H1 (cell line): ENCODE measurements at regions not wholly inside any gene's neighbourhood (a gene's known extent, or its start where the extent isn't known, plus 50 kb on each side); places are given as distances from the start of the nearest gene placed in this dataset.
A peak's percentile ranks its signal among the peaks of the same experiment; 100 is the strongest.

ENCODE experiments used
- CTCF ChIA-PET: fragments of 300-600 bp; sonication (Branson Sonifier 250); formaldehyde crosslinking; loops from one replicate; lab custom pipeline; 2021; ENCODE audit not compliant: partially characterized antibody; lab: Charles Lee
- POLR2A ChIA-PET: fragments of 300-600 bp; sonication (Branson Sonifier 250); formaldehyde crosslinking; loops from one replicate; lab custom pipeline; 2021; ENCODE audit warnings: inconsistent platforms; ENCODE audit not compliant: partially characterized antibody; lab: Charles Lee
- DNase-seq, 2 experiments: peaks; one replicate each; pipeline versions ENCODE4 v3.0.0 to v3.0.0-alpha.2; 2010 to 2022; ENCODE audit warnings: low spot score in 2 of 2, low read depth in 1 of 2, mixed read lengths in 1 of 2
- FAIRE-seq: peaks from 2 replicates; lab custom pipeline; 2011; peaks lifted over from hg19 to GRCh38; lab: Jason Lieb, UNC
- H2AFZ ChIP-seq: 2 replicates; pipeline ENCODE4 v1.8.1; 2012; ENCODE audit warnings: low read length, inconsistent platforms
- H2AK5ac ChIP-seq: 2 replicates; pipeline ENCODE4 v1.6.1; 2013; ENCODE audit warnings: low read depth, low read length
- H2BK120ac ChIP-seq: replicated peaks from 2 replicates; pipeline ENCODE3; 2013; ENCODE audit warnings: low read depth, low read length, inconsistent platforms
- H2BK12ac ChIP-seq: 2 replicates; pipeline ENCODE4 v1.6.1; 2013; ENCODE audit warnings: low read depth, low read length
- H2BK15ac ChIP-seq: 2 replicates; pipeline ENCODE4 v1.6.1; 2013; ENCODE audit warnings: low read length
- H2BK20ac ChIP-seq: 2 replicates; pipeline ENCODE4 v1.6.1; 2013; ENCODE audit warnings: low read length
- H2BK5ac ChIP-seq: 2 replicates; pipeline ENCODE4 v1.6.1; 2013; ENCODE audit warnings: low read depth, low read length
- H3K14ac ChIP-seq: 2 replicates; pipeline ENCODE4 v1.6.1; 2013; ENCODE audit warnings: inconsistent platforms; ENCODE audit not compliant: insufficient read length
- H3K18ac ChIP-seq: 2 replicates; pipeline ENCODE4 v1.6.1; 2013; ENCODE audit warnings: low read length; ENCODE audit errors: extremely low read depth
- H3K23ac ChIP-seq: 2 replicates; pipeline ENCODE4 v1.6.1; 2013; ENCODE audit warnings: inconsistent platforms; ENCODE audit not compliant: insufficient read length
- H3K23me2 ChIP-seq: 2 replicates; pipeline ENCODE4 v1.6.1; 2013; ENCODE audit warnings: low read depth, low read length
- H3K27ac ChIP-seq: 2 replicates; pipeline ENCODE4 v1.6.1; 2011; ENCODE audit warnings: low read depth, low read length, inconsistent platforms
- H3K27me3 ChIP-seq, 4 experiments: replicated peaks in 1 of 4; 1 replicate in 1 of 4; 2 replicates in 3 of 4; pipeline versions ENCODE4 v1.6.1 to v1.8.1; 2011 to 2013; ENCODE audit warnings: low read length in 3 of 4, mild to moderate bottlenecking in 3 of 4, inconsistent platforms in 2 of 4, mixed read lengths in 2 of 4, moderate library complexity in 1 of 4; ENCODE audit not compliant: control insufficient read depth in 3 of 4, insufficient read depth in 3 of 4; ENCODE audit errors: extremely low read depth in 1 of 4
- H3K36me3 ChIP-seq, 4 experiments: 2 replicates each; pipeline versions ENCODE4 v1.6.1 to v1.8.1; 2011 to 2013; ENCODE audit warnings: mild to moderate bottlenecking in 4 of 4, low read length in 3 of 4, moderate library complexity in 2 of 4, control low read depth in 1 of 4, inconsistent platforms in 1 of 4; ENCODE audit not compliant: insufficient read depth in 4 of 4, control insufficient read depth in 2 of 4
- H3K4ac ChIP-seq: replicated peaks from 2 replicates; pipeline ENCODE3; 2013; ENCODE audit warnings: low read length, low read depth, mixed read lengths, inconsistent platforms; ENCODE audit not compliant: insufficient read length
- H3K4me1 ChIP-seq, 4 experiments: replicated peaks in 1 of 4; 1 replicate in 1 of 4; 2 replicates in 3 of 4; pipeline versions ENCODE4 v1.6.1 to v1.8.1; 2011 to 2013; ENCODE audit warnings: low read length in 3 of 4, inconsistent platforms in 2 of 4, mixed read lengths in 1 of 4; ENCODE audit not compliant: insufficient read depth in 4 of 4, control insufficient read depth in 3 of 4
- H3K4me2 ChIP-seq, 2 experiments: 2 replicates each; pipeline versions ENCODE4 v1.6.1 to v1.8.1; 2011 to 2013; ENCODE audit warnings: low read depth in 2 of 2, low read length in 2 of 2, control low read depth in 1 of 2, inconsistent platforms in 1 of 2, mild to moderate bottlenecking in 1 of 2; ENCODE audit not compliant: insufficient read depth in 1 of 2
- H3K4me3 ChIP-seq, 4 experiments: fragments of 200-600, 300-600 bp in 1 of 4; sonication (generic), shearing (Covaris generic), sonication (Bioruptor Twin) in 1 of 4; 2 replicates each; pipeline versions ENCODE4 v1.5.1 to v1.8.1; 2011 to 2016; ENCODE audit warnings: low read length in 4 of 4, low read depth in 3 of 4, control low read depth in 2 of 4, inconsistent platforms in 2 of 4, mild to moderate bottlenecking in 2 of 4, mixed read lengths in 1 of 4, moderate library complexity in 1 of 4; ENCODE audit not compliant: insufficient read depth in 2 of 4; ENCODE audit errors: extremely low read depth in 1 of 4
- H3K56ac ChIP-seq: replicated peaks from 2 replicates; pipeline ENCODE3; 2013; ENCODE audit warnings: low read depth, mild to moderate bottlenecking, mixed read lengths, low read length, inconsistent platforms; ENCODE audit not compliant: insufficient read length
- H3K79me1 ChIP-seq: 2 replicates; pipeline ENCODE4 v1.6.1; 2013; ENCODE audit warnings: low read depth, low read length, control low read depth
- H3K79me2 ChIP-seq, 2 experiments: 2 replicates each; pipeline versions ENCODE4 v1.6.1 to v1.8.1; 2012 to 2013; ENCODE audit warnings: low read length in 2 of 2, mild to moderate bottlenecking in 2 of 2, inconsistent platforms in 1 of 2; ENCODE audit not compliant: insufficient read depth in 2 of 2, control insufficient read depth in 1 of 2
- H3K9ac ChIP-seq, 4 experiments: replicated peaks in 1 of 4; 1 replicate in 1 of 4; 2 replicates in 3 of 4; pipeline versions ENCODE4 v1.6.1 to v1.8.1; 2011 to 2013; ENCODE audit warnings: low read depth in 3 of 4, low read length in 3 of 4, control low read depth in 2 of 4, mild to moderate bottlenecking in 2 of 4, moderate library complexity in 2 of 4, inconsistent platforms in 1 of 4; ENCODE audit errors: extremely low read depth in 1 of 4
- H3K9me3 ChIP-seq, 2 experiments: 2 replicates each; pipeline versions ENCODE4 v1.6.1 to v1.8.1; 2012 to 2013; ENCODE audit warnings: mild to moderate bottlenecking in 2 of 2, moderate library complexity in 2 of 2, control low read depth in 1 of 2, inconsistent platforms in 1 of 2, low read depth in 1 of 2, low read length in 1 of 2, mixed read lengths in 1 of 2; ENCODE audit not compliant: insufficient read depth in 2 of 2
- H4K20me1 ChIP-seq, 2 experiments: replicated peaks in 1 of 2; 2 replicates each; pipeline versions ENCODE3 to v1.8.1; 2011 to 2013; ENCODE audit warnings: inconsistent platforms in 2 of 2, low read length in 2 of 2, mild to moderate bottlenecking in 1 of 2; ENCODE audit not compliant: insufficient read depth in 2 of 2, control insufficient read depth in 1 of 2
- H4K5ac ChIP-seq: 2 replicates; pipeline ENCODE4 v1.6.1; 2013; ENCODE audit warnings: low read length, low read depth, mixed read lengths, inconsistent platforms; ENCODE audit not compliant: insufficient read length
- H4K8ac ChIP-seq: 2 replicates; pipeline ENCODE4 v1.8.0; 2013; ENCODE audit warnings: mild to moderate bottlenecking, moderate library complexity, low read length, inconsistent platforms; ENCODE audit not compliant: insufficient read depth; ENCODE audit errors: extremely low read depth
- H4K91ac ChIP-seq: replicated peaks from 2 replicates; pipeline ENCODE3; 2013; ENCODE audit warnings: low read length, mixed read lengths, inconsistent platforms; ENCODE audit not compliant: insufficient read length
- EGR1 ChIP-seq: IDR thresholded peaks from 2 replicates; pipeline ENCODE4 v1.6.1; 2011; ENCODE audit warnings: low read depth, low read length, borderline replicate concordance
- EZH2 ChIP-seq: fragments of 200-600 bp; sonication (generic); IDR thresholded peaks from 2 replicates; pipeline ENCODE4 v1.7.1; 2012; ENCODE audit warnings: low read depth, mild to moderate bottlenecking, moderate library complexity, low read length, inconsistent platforms; ENCODE audit not compliant: severe bottlenecking
- POLR2A ChIP-seq, 2 experiments: IDR thresholded peaks; 1 replicate in 1 of 2; 2 replicates in 1 of 2; pipeline ENCODE4 v1.6.1; 2011; ENCODE audit warnings: low read depth in 2 of 2, low read length in 2 of 2, mild to moderate bottlenecking in 2 of 2; ENCODE audit errors: control extremely low read depth in 1 of 2
- WGBS, 2 experiments: shearing (Covaris generic) in 1 of 2; methylation state at CpG; one replicate each; pipeline versions ENCODE4 v1.1.6 to v1.1.7; 2013 to 2015; ENCODE audit warnings: low lambda C conversion rate in 2 of 2, mixed read lengths in 2 of 2, inconsistent platforms in 1 of 2, low coverage in 1 of 2, missing lambda C conversion rate in 1 of 2; ENCODE audit not compliant: insufficient replicate concordance in 2 of 2, insufficient coverage in 1 of 2, insufficient read length in 1 of 2; ENCODE audit errors: extremely low coverage in 1 of 2, missing lambda C conversion rate in 1 of 2; 5-methylcytosine and 5-hydroxymethylcytosine counted together

DNA sequence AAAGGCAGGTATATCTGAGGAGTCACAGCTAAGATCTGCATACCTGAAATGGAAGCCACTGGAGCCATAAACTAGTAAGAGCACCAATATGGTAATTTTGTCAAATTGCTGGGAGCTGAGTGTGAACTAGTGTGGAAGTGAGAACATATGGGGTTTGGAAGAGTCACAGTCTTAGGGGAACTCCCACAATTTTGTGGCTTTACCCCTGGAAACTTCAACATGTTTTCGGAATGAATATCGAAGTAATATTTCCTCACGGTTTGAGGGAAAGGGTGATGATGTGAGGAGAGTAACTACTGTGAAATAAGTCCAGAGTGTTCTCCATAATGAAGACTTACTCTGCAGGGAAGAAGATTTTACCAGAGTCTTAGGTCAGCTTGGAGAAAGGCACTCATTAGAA lies 565.9 kb downstream of the RIT2 start:
- no peaks in the 10 kb centered on the region for H4K20me1 ChIP-seq
- no peak overlapping the region for H4K5ac ChIP-seq
- DNase-seq, result no peak
- H3K9ac ChIP-seq, result no peak overlapping the region
- H3K27ac ChIP-seq, result no peak overlapping the region
- no peak for FAIRE-seq
- no peak overlapping the region for H3K23ac ChIP-seq
- no peaks in the 10 kb centered on the region for H3K23me2 ChIP-seq
- no peak overlapping the region for H3K4me3 ChIP-seq
- CTCF ChIA-PET, result interaction anchor here (0.7 to 1.7 kb wide), 3 partner anchors 17 to 1072 kb away, joined by 3 to 5 read pairs (median 3); no protein-coding TSS in a partner anchor
- H3K79me1 ChIP-seq, result no peaks in the 10 kb centered on the region
- H2AK5ac ChIP-seq, result no peak overlapping the region
- no peak overlapping the region for H3K4ac ChIP-seq
- no peak for TF ChIP-seq EGR1
- TF ChIP-seq EZH2, result no peak
- TF ChIP-seq POLR2A (IDR thresholded peaks at IDR 0.05; ENCODE audit: control extremely low read depth in 1 of 2, low read depth in 2 of 2, low read length in 2 of 2), result no peak
- H3K36me3 ChIP-seq, result no peaks in the 10 kb centered on the region
- no peak overlapping the region for H3K4me2 ChIP-seq
- H3K27me3 ChIP-seq, result no peaks in the 10 kb centered on the region
- H2BK20ac ChIP-seq, result no peak overlapping the region
- no peak overlapping the region for H3K56ac ChIP-seq
- H2AFZ ChIP-seq, result peak overlapping the region; percentile 72
- no peak overlapping the region for H2BK15ac ChIP-seq
- 97% methylated on average over 3 of the region's 3 CpGs; no CpG with 5 or more reads in 1 of the 2 experiments for whole genome bisulfite sequencing, 2 experiments
- H2BK5ac ChIP-seq, result no peak overlapping the region
- no peaks in the 10 kb centered on the region for H3K79me2 ChIP-seq
- H2BK12ac ChIP-seq, result no peak overlapping the region
- no peak overlapping the region for H3K18ac ChIP-seq
- H3K4me1 ChIP-seq, result peaks cover 0 to 5% (median 1%) of the 10 kb centered on the region in 4 experiments; a peak in 3 of 7 replicates
- no peak overlapping the region for H4K91ac ChIP-seq
- H3K14ac ChIP-seq, result no peak overlapping the region
- H2BK120ac ChIP-seq, result no peak overlapping the region
- no peak overlapping the region for H4K8ac ChIP-seq
- no peaks in the 10 kb centered on the region for H3K9me3 ChIP-seq
- POLR2A ChIA-PET, result no interaction called here
